Lower leg skin (tissue), 3 donors: ENCODE measurements at regions not wholly inside any gene's neighbourhood (a gene's known extent, or its start where the extent isn't known, plus 50 kb on each side); places are given as distances from the start of the nearest gene placed in this dataset.

Experiments used
- CTCF ChIP-seq, 3 donors: fragments of 450-650 bp; IDR thresholded peaks; one replicate each; pipeline ENCODE4 v1.5.1; 2016; ENCODE audit warnings: antibody characterized with exemption in 3 of 3, mild to moderate bottlenecking in 3 of 3, moderate library complexity in 2 of 3
- POLR2A ChIP-seq, 2 donors: fragments of 450-650 bp; IDR thresholded peaks; one replicate each; pipeline ENCODE4 v1.6.1; 2016 to 2017; ENCODE audit warnings: antibody characterized with exemption in 2 of 2, mild to moderate bottlenecking in 1 of 2, moderate library complexity in 1 of 2

GRCh38 chr3:72412340-72412956 lies 435.8 kb downstream of the SHQ1 start:
- TF ChIP-seq CTCF (IDR thresholded peaks at IDR 0.05) (no peak), POLR2A (IDR thresholded peaks at IDR 0.05) (no peak)
